ENCODE measurements at regions not wholly inside any gene's neighbourhood (a gene's known extent, or its start where the extent isn't known, plus 50 kb on each side); places are given as distances from the start of the nearest gene placed in this dataset.

DNA sequence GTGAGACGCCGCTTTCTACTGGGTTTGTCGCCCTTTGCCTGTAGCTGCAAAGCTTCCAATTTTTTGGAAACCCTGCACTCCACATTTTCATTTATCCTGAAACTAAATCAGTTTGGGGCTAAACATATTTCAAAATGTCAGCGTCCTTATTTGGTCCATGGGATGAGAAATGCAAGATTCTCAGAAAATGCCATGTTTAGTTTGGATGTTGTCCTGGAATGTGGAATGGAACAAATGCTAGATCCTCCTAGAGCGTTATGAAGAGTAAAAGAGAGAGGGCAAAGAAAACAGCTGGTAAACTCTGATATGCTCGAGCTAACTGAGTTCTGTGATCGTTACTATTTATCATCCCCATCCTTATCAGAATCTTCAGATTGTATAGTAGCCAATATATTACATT lies 236.9 kb downstream of the KLF6 start:
- DNase-seq, result no peak

DNA sequence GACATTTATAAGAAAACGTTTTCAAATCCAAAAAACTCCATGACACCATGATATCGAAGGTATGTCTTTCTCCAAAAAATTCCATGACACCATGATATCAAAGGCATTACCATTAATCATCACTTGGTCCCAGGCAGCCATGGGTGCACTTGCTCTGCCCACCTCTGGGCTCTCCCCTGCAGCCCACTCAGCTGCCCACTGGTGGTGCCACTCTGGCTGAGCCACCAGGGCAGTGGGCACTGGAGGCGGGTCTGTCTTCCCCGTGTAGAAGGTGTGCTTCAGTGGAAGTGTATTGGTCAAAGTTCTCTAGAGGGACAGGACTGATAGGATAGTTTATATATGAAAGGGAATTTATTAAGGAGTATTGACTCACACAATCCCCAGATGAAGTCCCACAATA lies 240.4 kb downstream of the KLF6 start:
- DNase-seq, result no peak

DNA sequence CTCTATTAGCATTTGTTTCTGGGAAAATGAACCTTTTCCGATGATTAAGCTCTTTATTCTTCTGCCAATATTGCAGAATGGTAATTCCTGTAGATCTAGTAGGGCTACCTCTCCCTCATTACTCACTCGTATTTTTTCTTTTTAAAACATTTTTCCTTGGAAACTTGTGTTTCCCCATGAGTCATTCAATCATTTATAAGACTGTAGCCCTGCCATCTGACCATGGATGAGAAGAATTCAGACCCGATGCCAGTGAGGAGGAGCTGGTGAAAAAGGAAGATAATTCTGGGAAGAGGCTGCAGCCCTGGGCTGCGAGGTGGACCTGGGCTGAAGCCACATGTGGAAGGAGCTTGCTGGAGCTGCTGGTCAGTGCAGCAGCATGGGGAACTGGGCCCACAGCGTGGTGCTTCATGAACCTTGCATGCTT lies 242.8 kb downstream of the KLF6 start:
- DNase-seq, result peak in 1 of 56 donors; percentile 5

DNA sequence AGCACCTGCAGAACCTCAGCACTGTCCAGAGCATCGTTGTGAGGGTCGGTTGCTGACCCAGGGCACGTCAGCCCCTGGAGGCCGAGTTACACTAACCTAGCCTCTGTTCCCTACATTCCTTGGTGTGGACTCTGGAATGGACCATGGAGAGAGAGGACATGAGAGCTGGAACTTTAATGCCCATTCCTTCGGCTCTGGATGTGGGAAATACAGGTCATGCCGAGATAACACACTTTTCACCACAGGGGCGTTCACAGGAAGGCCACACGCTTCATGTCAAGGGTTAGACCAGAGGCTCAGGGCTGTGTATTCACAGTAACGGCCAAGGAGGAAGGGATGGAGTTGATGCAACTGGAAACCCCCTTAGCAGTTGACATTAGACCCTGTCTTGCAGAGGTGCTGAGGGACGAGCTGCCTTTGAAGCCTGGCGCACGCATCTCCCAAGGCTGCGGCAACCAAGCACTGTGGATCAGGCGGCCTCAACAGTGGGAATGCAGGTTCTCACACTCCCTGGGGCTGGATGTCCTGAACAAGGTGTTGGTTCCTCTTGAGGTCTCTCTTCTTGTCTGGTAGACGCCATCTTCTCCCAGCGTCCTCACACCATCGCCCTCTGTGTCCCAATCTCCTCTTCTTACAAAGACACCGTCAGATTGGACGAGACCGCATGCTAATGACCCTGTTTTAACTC lies 245.2 kb downstream of the KLF6 start:
- no peak for DNase-seq

DNA sequence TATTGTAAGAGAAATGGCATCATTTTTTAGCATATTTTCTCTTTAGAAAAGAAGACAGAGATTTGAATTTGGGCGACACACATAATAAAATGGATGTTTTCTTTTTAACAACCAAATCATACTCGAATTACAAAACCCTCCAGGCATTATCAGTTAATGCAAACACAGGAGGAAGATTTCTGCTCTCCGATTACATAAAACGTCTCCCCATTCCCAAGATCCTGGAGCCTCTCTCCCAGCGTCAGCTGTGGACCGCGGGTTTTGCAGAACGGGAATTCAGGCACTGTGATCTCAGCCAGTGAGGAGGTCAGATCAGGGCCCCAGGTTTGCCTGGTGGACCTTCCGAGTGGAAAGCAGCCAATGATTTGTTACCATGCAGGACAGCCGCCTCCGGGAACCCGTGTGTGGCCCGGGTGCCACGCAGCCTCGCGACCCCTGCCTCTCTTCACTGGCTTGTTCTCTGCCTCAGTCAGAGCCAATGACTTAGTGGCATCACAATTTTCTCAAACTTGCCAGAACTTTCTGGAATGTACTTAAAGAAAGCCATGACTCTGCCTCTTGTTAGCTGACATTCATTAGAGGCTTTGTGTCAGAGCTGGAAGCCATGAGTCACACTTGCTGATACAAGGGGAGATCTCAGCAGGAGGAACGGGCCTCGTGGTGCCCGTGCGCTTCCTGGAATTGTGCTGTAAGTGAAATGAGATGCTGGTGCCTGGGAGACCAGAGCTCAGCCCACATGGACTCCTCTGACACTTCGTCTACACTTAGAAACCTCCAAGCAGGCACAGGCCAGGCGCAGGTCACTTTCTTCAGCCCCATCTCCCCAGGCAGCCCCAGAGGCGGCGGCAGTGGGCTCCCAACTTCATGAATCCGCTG lies 246.1 kb downstream of the KLF6 start:
- peak in 2 of 56 donors; percentile 14 to 36 for DNase-seq

DNA sequence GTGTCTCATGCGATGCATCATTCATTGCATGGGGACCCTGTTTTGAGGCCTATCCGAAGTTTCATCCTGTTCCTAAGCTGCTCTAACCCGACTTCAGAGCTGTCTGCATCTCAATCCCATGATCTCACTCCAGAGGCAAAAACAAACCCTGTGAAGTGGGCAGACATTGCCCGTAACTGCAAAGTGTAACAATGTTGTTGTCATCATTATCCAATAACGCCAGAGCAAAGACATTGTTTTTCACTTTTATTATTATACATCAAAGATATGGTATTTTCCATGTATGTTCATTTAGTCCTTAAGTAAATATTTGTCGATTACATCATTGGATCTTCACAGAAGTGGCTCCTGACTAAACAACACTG lies 246.7 kb downstream of the KLF6 start:
- no peak for DNase-seq

DNA sequence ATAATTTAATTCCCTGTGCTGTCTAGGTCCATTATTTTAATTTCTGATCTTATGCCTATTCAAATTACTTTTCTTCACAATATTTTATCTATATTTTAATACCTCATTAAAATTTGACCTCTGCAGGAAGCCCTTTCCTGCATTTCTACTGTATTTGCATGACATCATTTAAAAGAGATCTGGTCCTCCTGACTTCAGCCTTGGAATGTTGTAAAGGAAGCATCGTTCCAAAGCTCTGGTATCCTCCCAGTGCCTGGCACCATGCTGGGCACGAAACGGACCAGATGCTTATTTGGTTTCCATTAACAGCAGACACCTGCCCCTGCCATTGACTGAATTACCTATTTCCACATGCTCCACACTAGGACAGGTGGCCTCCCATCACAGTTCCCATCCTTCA lies 247.5 kb downstream of the KLF6 start:
- DNase-seq, result no peak

DNA sequence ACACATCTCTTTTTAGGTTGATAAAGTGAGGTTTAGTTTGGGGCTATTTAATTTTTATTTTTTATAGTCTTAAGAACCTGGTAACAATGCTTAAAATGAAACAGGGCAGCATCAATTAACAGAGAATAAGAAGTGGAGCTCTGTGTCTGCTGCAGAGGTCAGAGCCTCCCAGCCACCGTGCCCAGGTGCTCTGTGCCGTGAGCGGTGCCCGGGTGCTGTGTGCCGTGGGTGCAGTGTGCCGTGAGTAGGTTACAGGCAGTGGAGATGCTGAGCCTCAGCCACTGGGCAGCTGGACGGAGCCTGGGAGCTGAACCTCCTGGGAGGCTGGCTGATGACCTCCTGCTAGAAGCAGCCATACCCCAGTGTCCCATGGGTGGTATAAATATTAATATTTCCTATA lies 250.0 kb downstream of the KLF6 start:
- no peak for DNase-seq

DNA sequence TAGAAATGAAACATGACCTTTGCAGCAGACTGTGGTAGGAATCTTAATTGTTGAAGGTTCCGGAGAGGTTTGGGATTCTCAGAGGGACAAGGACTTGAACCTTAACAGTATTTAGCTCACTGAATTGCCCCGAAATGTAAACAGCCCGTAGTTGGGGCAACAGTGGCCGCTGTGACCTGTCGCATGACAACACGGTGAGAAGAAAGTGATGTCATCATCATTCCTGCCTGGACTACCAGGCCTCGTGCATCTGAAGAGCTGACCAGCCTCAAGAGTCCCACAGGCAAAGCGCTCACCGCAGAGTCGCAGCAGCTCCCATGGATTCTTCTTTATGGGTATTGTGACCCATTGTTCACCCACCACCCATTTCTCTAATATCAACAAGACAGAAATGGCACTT lies 250.6 kb downstream of the KLF6 start:
- DNase-seq, result no peak

DNA sequence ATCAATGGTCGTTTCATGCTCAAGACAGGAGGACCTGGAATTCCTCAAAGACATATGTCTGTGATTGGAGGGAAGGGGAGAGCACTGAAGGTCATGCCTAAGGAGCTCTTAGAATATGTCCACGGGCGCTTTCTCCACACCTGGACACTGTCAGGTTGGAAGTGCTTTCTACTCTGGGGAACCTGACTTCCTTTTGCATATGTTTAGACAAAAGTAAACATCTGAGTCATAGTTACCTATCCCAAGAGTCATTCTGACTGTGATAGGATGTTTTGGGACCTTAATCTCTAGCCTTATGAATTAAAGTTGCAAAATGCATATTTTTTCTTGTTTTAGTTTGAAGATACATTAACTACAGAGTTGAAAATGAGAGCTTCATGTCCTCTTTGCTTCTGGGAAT lies 251.7 kb downstream of the KLF6 start:
- DNase-seq, result no peak

DNA sequence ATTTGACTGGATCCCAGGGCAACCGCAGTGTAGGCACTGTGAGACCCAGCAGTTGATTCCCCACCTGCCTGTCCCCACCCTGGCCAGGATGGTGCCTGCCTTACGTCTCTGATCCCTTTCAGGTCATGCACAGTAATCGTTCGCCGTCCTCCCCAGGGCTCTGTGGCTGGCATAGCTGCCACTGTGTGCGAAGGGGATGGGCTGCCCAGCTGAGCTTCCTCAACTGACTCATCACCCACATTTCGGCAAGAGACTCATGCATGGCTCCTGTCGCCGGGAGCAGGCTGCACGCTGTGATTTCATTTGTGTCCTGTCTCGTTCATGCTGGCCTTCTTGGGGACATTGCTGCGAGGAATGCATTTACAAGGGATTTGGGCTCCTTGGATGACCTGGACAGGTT lies 252.4 kb downstream of the KLF6 start:
- DNase-seq, result no peak

DNA sequence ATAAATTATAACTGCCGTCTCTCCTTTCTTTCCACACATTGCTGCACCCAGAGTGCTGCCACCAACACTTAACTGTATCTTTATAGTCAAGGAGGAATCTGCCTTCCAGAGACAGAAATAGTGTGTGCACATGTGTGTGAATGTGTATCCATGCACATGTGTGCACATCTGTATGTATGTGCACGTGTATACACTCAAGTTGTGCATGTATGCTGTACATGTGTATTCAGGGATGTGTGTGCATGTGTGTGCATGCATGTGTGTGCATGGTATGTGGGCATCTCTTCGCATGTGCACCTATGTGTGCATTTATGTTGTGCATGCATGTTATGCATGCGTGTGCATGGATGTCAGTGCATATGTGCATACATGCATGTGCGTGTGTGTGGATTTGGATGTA lies 253.3 kb downstream of the KLF6 start:
- no peak for DNase-seq

DNA sequence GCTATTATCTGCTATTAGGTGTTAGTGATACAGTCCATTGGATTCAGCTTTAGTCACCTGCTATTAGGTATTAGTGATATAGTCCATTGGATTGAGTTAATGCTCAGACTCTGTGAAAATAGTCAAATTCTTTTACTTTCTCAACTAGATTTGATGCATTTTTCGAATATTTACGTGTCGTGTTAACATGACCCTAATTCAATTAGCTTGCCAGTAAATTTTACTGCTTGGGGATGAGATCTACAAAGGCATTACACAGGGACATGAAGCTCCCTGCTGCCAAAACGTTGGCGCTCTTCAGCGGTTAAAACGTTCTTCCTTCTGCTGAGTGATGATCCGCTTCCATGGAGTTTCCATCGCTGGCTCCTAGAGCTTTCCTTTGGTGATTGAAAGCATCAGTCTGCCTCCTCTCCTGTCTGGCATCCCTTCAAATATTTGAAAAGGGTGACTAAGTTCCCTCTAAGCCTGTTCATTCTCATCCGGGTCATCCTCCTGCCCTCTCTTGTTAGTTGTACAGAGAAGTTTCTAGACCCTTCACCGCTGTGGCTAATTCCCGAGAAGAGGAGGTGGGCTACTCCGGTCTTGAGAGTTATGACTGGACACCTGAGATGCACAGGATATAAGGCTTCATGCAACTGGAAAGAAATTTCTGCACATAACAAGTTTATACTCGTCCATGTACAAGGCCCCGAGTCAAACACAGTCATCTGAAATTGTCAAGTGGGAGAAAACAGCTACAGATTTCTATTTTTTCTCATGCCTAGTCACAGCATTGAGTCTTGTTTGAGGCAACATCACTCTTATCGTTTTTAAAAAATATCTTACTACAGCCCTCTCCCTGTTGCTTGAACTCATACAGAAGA lies 254.0 kb downstream of the KLF6 start:
- DNase-seq, result no peak

DNA sequence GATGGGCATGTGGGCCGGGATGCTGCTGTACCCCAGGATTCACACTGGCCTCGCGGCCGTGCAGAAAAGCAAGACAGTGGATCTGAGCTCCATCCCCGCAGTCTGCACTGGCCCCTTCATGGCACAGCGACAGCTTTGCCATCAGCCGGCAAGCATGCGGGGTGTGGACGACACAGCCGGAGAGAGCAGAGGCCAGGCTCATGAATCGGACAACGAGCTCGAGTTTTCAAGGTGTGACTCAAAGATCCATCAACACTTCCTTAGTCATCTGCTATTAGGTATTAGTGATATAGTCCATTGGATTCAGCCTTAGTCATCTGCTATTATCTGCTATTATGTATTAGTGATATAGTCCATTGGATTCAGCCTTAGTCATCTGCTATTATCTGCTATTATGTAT lies 254.7 kb downstream of the KLF6 start:
- DNase-seq, result no peak

DNA sequence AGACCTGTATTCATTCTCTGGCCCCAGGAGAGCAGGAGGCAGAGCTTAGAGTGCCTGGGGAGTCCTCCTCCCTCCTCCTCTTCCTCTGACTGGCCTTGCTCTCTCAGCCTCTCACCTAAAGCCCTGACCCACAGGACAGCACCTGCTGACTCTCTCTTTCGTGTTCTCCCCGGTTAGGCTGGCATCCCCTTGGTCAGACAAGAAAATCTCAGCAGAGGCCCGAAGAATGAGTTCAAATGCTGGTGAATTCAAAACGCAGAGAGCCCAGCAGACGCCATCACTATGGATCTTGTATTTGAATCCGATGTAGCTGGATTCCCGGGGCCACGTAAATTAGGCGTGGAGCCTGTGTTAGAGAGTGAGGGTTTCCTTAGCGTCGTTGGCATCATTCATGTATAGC lies 255.3 kb downstream of the KLF6 start:
- DNase-seq, result no peak

DNA sequence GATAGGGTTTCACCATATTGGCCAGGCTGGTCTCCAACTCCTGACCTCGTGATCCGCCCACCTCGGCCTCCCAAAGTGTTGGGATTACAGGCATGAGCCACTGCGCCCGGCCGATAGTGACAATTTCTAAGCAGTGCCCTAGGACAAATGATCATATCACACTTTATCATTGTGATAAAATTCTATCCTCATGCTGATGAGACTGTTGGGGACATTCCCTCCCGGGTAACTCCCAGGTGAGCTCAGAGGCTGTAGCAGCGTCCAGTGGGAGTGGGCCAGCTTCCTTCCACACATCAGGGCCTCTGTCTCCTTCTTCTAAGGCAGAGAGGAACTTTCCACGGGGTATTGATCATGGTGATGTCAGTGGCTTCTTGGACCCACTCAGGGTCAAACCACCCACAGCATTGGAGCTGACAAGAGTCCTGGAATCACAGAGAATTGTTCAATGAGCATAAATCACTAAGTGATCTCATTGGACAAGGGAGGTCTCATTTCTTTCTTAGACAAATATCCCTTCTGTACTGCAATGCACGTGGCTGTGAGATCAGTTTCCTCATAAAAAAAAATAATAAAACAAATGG lies 256.1 kb downstream of the KLF6 start:
- DNase-seq, result no peak

DNA sequence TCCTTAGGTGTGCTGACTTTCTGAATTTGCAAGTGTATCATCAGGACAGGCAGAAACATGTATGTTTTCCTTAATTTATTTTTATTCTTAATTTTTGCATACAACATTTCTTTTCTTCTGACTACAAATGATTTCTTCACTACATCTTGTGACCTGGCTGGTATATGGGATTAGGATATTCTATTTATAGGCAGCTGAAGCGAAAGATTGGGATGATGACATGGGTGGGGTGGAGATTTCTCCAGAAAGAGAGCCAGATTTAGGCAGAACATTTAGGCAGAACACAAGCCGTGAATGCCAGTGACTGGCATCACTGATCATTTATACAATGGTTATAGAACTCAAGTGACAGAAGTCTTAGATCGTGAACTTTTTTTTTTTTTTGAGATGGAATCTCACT lies 256.7 kb downstream of the KLF6 start:
- DNase-seq, result no peak

DNA sequence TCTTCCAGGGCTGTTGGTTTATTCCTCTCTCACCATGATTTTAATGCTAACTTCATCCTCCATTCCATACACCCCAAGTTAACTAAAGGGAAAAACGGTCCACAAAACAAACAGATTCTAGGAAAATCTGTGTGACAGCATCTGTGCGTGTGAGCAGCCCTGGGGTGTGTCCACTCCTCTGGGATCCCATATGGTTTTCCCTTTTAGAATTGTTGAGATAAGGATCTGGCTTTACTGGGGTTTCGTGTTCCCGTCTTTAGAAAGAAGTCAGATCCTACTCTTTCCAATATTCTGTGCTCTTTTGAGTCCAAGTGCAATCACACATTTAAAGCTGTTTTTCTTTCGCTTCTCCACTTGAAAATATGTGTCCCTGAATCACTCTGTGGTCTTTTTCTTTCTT lies 257.1 kb downstream of the KLF6 start:
- DNase-seq, result no peak

DNA sequence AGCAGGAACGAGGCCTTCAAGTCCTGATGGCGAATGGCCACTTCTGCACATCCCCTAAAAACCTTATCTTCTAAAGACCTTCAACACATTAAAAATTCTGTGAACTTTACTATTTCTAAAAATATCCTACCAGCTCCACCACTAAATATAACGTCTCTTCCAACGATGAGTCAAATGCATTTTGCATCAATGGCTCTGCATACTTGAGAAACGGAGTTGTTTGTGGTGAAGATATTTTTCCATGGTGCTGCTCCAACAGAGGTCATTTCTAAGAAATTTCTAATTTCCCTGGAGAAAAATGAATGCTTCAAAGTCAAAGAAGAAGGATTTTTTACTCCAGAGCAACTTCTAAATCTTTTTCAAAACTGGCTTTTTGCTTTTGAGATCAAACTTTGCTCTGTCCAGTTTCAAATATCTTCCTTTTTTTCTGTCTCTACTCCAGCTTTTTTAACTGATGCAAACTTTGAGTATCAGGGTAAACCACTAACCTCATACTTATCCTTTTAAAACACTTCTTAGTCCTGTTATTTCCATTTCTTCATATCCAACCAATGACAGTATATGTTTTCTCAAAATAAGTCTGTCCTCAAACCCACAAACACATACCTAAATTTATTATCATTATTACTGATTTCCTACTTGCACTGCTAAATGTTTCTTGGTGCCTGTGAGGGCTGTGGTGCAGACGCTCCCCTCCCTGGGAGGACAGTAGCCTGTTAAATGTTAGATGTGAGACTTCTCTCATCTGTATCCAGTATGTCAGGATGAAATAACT lies 258.1 kb downstream of the KLF6 start:
- no peak for DNase-seq

DNA sequence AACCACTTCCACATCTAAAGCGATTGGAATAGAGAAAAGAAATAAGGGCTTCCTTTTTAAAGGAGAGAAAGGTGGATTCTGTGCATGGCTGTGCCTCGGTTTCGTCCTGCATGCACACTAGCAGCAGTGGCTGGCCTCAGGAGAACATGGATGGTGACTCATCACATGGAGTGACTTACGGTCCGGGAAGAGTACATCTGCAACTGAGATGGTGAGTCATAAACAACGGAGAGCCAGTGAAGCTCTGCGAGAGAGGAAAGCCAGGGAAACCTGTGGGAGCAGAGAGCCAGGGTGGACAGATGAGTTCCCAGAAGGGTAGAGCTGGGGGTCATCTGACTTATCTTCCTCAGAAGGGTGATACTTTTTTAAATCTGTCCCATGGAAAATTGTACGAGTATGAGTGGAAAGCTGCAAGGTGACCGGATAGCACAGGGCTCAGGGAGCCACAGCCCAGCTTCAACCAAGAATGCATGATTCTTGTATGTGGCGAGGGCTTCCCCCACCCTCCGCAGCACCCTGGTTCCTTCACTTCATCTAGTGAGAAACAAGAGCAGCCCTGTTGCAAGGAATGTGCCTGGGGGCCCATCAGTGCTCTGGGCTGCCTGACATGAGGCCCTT lies 259.1 kb downstream of the KLF6 start:
- DNase-seq, result no peak

All from amygdala (tissue), 56 donors.